ENCODE measurements at regions not wholly inside any gene's neighbourhood (a gene's known extent, or its start where the extent isn't known, plus 50 kb on each side); places are given as distances from the start of the nearest gene placed in this dataset.

DNA sequence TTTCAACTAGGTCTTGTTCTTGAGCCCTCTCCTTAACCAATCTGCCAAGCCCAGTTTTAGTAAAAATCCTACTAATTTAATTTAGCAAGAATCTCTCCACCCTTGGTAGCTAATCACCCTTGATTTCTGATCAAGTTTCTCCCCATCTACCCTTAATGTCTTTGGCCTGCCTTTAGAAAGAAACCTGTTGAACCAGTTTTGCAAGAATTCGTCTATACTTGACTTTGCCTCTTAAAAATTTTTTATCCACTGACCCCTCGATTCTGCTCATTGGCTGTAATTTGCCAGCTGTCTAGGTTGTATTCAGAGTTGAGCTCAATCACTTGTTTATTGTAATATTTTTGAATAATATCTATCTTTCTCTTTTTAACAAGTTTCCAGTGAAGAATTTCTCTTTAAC, 1138.5 kb downstream of the CDH11 start:
- DNase-seq (ENCODE audit: low read depth, low spot score): no peak
- TF ChIP-seq, protein P1, sequence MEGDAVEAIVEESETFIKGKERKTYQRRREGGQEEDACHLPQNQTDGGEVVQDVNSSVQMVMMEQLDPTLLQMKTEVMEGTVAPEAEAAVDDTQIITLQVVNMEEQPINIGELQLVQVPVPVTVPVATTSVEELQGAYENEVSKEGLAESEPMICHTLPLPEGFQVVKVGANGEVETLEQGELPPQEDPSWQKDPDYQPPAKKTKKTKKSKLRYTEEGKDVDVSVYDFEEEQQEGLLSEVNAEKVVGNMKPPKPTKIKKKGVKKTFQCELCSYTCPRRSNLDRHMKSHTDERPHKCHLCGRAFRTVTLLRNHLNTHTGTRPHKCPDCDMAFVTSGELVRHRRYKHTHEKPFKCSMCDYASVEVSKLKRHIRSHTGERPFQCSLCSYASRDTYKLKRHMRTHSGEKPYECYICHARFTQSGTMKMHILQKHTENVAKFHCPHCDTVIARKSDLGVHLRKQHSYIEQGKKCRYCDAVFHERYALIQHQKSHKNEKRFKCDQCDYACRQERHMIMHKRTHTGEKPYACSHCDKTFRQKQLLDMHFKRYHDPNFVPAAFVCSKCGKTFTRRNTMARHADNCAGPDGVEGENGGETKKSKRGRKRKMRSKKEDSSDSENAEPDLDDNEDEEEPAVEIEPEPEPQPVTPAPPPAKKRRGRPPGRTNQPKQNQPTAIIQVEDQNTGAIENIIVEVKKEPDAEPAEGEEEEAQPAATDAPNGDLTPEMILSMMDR (IDR thresholded peaks at IDR 0.05; ENCODE audit: low read depth, low read length): no peak
- H3K4me3 ChIP-seq (ENCODE audit: low read depth, low read length): no peak overlapping the region
- in situ Hi-C loops (cut with HindIII; ENCODE audit: low sequenced_read_pairs): no loop called here

DNA sequence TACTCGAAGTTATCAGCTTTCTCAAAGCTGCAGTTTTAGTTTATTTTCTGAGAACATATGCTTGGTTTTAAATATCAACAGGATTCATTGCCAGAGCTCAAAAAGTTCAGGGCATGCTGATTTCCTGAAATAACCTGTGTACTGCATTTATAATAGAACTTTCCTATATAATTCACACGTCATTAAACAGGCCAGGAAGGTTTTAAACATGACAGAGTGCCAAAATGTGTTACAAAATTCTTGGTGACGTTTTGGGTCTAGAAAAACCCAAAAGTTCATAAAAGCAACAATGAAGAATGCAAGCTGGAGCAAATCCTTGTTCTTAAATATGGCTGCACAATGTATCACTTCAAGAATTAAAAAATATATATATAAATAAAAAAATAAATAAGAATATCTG, 1139.1 kb downstream of the CDH11 start:
- H3K4me3 ChIP-seq (ENCODE audit: low read depth, low read length): no peak overlapping the region
- in situ Hi-C loops (cut with HindIII; ENCODE audit: low sequenced_read_pairs): no loop called here
- TF ChIP-seq, protein P1 (IDR thresholded peaks at IDR 0.05; ENCODE audit: low read depth, low read length): no peak
- DNase-seq (ENCODE audit: low read depth, low spot score): no peak

DNA sequence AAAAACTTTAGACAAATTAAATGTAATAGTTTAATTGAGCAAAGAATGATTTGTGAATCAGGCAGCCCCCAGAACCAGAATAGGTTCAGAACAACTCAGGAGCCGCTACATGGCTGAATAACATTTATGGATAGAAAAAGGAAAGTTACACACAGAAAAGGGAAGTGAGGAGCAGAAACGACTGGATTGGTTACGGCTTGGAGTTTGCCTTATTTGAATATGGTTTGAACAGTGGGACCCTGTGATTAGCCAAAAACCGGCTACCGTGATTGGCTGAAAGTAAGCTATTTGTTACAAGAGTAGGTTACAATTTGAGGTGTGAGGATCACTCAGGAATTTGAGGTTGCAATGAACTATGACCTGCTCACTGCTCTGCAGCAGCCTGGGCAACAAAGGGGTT, 1139.8 kb downstream of the CDH11 start:
- DNase-seq (ENCODE audit: low read depth, low spot score): no peak
- no peak overlapping the region for H3K4me3 ChIP-seq (ENCODE audit: low read depth, low read length)
- TF ChIP-seq, protein P1 (IDR thresholded peaks at IDR 0.05; ENCODE audit: low read depth, low read length): no peak
- in situ Hi-C loops (cut with HindIII; ENCODE audit: low sequenced_read_pairs): no loop called here

DNA sequence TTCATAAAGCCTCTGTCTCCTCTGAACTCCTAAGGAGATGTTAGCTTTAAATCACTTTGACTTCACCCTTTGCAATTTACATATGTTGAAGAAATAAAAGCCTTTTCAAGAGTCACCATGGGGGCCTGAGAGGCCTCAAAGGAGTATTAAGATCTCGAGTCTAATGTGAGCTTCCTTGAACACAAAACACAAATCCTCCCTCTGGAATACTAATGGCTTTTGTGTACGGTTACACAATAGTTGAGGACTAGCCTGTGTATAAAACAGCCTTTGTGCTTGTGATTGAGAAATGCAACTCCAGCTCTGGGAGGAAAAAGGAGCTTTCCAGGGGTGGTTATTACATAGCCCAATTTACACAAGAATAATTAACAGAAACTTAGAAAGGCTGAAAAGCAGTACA, 1140.2 kb downstream of the CDH11 start:
- TF ChIP-seq, protein P1 (IDR thresholded peaks at IDR 0.05; ENCODE audit: low read depth, low read length): no peak
- no peak for DNase-seq (ENCODE audit: low read depth, low spot score)
- in situ Hi-C loops (cut with HindIII; ENCODE audit: low sequenced_read_pairs): no loop called here
- no peak overlapping the region for H3K4me3 ChIP-seq (ENCODE audit: low read depth, low read length)

DNA sequence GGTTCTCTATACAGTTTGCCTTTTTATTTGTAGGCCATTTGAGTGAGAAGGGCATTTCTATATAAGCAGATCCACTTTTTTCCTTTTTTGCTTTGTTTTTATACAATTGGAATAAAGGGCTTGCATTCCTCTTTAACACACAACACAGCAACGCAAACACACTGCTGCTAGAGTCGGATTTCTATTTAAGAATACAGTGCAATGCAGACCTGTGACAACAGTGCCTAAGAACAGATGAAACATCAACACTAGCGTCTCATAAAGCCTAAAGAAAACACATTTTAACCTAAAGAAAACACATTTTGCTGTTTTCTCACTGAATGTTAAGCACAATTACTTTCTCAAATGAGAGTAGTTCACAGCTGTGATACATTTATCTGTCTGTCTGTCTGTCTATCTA, 1141.1 kb downstream of the CDH11 start:
- H3K4me3 ChIP-seq (ENCODE audit: low read depth, low read length): no peak overlapping the region
- TF ChIP-seq, protein P1 (IDR thresholded peaks at IDR 0.05; ENCODE audit: low read depth, low read length): no peak
- no peak for DNase-seq (ENCODE audit: low read depth, low spot score)
- in situ Hi-C loops (cut with HindIII; ENCODE audit: low sequenced_read_pairs): no loop called here

DNA sequence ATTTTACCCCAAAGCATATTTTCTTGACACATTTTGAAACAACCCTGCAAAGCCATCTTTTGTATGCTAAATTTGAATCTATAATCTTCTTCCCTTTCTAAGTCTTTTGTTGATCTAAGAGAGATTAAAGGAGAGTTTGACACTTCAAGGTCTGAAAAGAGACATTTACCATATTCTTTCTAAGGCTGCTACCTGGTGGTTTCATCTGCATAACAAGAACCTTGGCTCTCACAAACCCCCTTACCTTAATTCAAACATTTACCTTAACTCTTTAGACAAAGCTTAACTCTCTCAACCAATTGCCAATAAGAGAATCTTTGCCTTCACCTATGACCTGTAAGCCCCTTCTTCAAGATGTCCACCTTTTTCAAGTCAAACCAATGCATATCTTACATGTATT, 1143.6 kb downstream of the CDH11 start:
- in situ Hi-C loops (cut with HindIII; ENCODE audit: low sequenced_read_pairs): no loop called here

More for the DNA sequence above, 1143.6 kb downstream of the CDH11 start:
- TF ChIP-seq, protein P1 (IDR thresholded peaks at IDR 0.05; ENCODE audit: low read depth, low read length): no peak
- H3K4me3 ChIP-seq (ENCODE audit: low read depth, low read length): no peak overlapping the region
- DNase-seq (ENCODE audit: low read depth, low spot score): no peak
